ENCODE measurements at regions not wholly inside any gene's neighbourhood (a gene's known extent, or its start where the extent isn't known, plus 50 kb on each side); places are given as distances from the start of the nearest gene placed in this dataset.

GRCh38 chr13:105790923-105791322 is 744.5 kb downstream of the EFNB2 start:
- no peak for TF ChIP-seq POLR2A (IDR thresholded peaks at IDR 0.05)
- TF ChIP-seq, protein P1, sequence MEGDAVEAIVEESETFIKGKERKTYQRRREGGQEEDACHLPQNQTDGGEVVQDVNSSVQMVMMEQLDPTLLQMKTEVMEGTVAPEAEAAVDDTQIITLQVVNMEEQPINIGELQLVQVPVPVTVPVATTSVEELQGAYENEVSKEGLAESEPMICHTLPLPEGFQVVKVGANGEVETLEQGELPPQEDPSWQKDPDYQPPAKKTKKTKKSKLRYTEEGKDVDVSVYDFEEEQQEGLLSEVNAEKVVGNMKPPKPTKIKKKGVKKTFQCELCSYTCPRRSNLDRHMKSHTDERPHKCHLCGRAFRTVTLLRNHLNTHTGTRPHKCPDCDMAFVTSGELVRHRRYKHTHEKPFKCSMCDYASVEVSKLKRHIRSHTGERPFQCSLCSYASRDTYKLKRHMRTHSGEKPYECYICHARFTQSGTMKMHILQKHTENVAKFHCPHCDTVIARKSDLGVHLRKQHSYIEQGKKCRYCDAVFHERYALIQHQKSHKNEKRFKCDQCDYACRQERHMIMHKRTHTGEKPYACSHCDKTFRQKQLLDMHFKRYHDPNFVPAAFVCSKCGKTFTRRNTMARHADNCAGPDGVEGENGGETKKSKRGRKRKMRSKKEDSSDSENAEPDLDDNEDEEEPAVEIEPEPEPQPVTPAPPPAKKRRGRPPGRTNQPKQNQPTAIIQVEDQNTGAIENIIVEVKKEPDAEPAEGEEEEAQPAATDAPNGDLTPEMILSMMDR (IDR thresholded peaks at IDR 0.05), result no peak
